ENCODE measurements at regions not wholly inside any gene's neighbourhood (a gene's known extent, or its start where the extent isn't known, plus 50 kb on each side); places are given as distances from the start of the nearest gene placed in this dataset.

DNA sequence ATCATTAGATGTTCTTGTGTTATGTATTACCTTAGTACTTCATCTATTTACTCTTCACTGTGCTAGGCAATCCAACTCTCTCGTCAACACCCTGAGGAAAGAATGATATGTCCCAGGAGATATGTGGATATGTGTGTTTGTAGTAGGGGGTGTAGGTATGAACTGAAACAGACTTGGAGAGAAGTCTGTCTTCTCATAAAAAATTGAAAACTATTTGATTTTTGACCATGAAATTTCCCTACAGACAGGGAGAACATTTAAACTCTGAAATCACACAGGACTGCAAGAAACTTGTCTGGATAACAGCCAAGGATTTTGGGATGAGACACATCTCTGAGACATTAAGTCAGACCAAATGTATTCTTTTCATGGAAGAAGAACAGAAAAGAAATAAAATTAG is 967.0 kb upstream of the FAT3 start:
- Histone ChIP-seq H3K27ac (ENCODE audit: low read length) (no peak overlapping the region), H3K9me3 (ENCODE audit: control insufficient read depth, insufficient read depth, low read length) (no peaks in the 10 kb centered on the region), H3K27me3 (ENCODE audit: control insufficient read depth, insufficient read depth, low read length) (no peaks in the 10 kb centered on the region), H3K36me3 (ENCODE audit: control insufficient read depth, insufficient read depth, low read length) (no peaks in the 10 kb centered on the region), H3K4me3 (ENCODE audit: low read length) (no peak overlapping the region), H3K4me1 (ENCODE audit: control insufficient read depth, insufficient read depth, low read length) (no peaks in the 10 kb centered on the region)
- no peak for DNase-seq
- Mint-ChIP-seq H3K27ac (no peak overlapping the region), H3K4me1 (no peaks in the 10 kb centered on the region), H3K4me3 (no peak overlapping the region), H3K9me3 (peaks cover 8 to 10% of the 10 kb centered on the region in 2 donors), H3K36me3 (no peaks in the 10 kb centered on the region), H3K27me3 (ENCODE audit: low read depth in 2 of 2) (no peaks in the 10 kb centered on the region)
- no CpG with 5 or more reads among the region's 1 CpG for WGBS (ENCODE audit: insufficient coverage)
- no peak for TF ChIP-seq CTCF (IDR thresholded peaks at IDR 0.05)
- intact Hi-C loops (cut with micrococcal nuclease), result loop anchor here (10.0 kb wide), 1 partner anchor 63 kb away; no protein-coding TSS in a partner anchor
- ATAC-seq, result no peak

- H3K27me3 Mint-ChIP-seq (ENCODE audit: low read depth in 2 of 2), result no peaks in the 10 kb centered on the region
- peak in 1 of 2 donors; percentile 4 for DNase-seq
- Histone ChIP-seq H3K36me3 (ENCODE audit: control insufficient read depth, insufficient read depth, low read length) (no peaks in the 10 kb centered on the region), H3K9me3 (ENCODE audit: control insufficient read depth, insufficient read depth, low read length) (no peaks in the 10 kb centered on the region), H3K27ac (ENCODE audit: low read length) (no peak overlapping the region), H3K4me3 (ENCODE audit: low read length) (no peak overlapping the region), H3K27me3 (ENCODE audit: control insufficient read depth, insufficient read depth, low read length) (no peaks in the 10 kb centered on the region), H3K4me1 (ENCODE audit: control insufficient read depth, insufficient read depth, low read length) (no peaks in the 10 kb centered on the region)
- ATAC-seq, result no peak
- H3K36me3 Mint-ChIP-seq, result no peaks in the 10 kb centered on the region
- no peak for TF ChIP-seq CTCF (IDR thresholded peaks at IDR 0.05)
- intact Hi-C loops (cut with micrococcal nuclease), result no loop called here
- H3K4me3 Mint-ChIP-seq, result no peak overlapping the region
- no CpG with 5 or more reads among the region's 4 CpGs for WGBS (ENCODE audit: insufficient coverage)
- H3K27ac Mint-ChIP-seq, result no peak overlapping the region
- H3K4me1 Mint-ChIP-seq, result no peaks in the 10 kb centered on the region
- peaks cover 3 to 11% of the 10 kb centered on the region in 2 donors for H3K9me3 Mint-ChIP-seq
Measured at GRCh38 chr11:91248199-91248807, 976.3 kb upstream of the FAT3 start.

DNA sequence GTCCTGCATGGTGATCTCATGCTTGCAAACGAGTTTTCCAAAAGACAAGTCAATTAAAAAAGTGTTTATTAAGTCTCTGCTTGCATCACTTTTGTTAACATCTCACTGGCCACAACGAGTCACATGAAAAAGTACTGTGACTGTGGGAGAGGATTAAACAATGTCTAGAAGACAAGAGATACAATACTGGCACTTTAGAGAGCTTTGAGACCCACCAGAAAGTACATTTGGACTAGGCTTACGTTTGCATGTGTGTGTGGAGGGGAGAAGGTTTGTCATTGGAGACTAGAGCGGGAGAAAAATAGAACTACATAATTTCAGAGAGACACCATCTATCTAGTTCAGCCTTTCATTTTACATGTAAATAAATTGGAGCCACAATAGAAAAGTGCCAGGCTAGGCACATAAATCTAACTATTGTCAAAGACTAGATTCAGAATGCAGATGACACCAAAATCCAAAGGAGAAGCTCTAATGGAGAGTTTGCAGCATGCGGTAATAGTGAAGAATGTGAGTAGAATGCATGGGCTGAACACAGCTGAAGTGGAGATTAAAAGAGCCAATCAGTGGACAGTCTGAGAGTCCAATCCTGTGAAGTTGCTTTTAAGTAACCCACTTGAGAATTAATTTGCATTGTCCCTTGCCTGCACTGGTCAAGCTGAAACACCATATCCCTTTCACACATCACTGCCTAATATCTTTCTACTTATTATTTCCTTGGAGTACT is 977.4 kb upstream of the FAT3 start:
- intact Hi-C loops (cut with micrococcal nuclease), result no loop called here

More for the DNA sequence above, 977.4 kb upstream of the FAT3 start:
- H3K36me3 Mint-ChIP-seq, result no peaks in the 10 kb centered on the region
- H3K4me3 Mint-ChIP-seq, result no peak overlapping the region
- Histone ChIP-seq H3K36me3 (ENCODE audit: control insufficient read depth, insufficient read depth, low read length) (no peaks in the 10 kb centered on the region), H3K4me3 (ENCODE audit: low read length) (no peak overlapping the region), H3K27ac (ENCODE audit: low read length) (no peak overlapping the region), H3K9me3 (ENCODE audit: control insufficient read depth, insufficient read depth, low read length) (no peaks in the 10 kb centered on the region), H3K4me1 (ENCODE audit: control insufficient read depth, insufficient read depth, low read length) (no peaks in the 10 kb centered on the region), H3K27me3 (ENCODE audit: control insufficient read depth, insufficient read depth, low read length) (no peaks in the 10 kb centered on the region)
- DNase-seq (no peak), ATAC-seq (no peak)
- H3K27ac Mint-ChIP-seq, result no peak overlapping the region
- no peaks in the 10 kb centered on the region for H3K27me3 Mint-ChIP-seq (ENCODE audit: low read depth in 2 of 2)
- WGBS (ENCODE audit: insufficient coverage), result 68% methylated on average over 3 of the region's 5 CpGs
- no peak for TF ChIP-seq CTCF (IDR thresholded peaks at IDR 0.05)
- peaks cover 0 to 6% of the 10 kb centered on the region in 2 donors for H3K9me3 Mint-ChIP-seq
- no peaks in the 10 kb centered on the region for H3K4me1 Mint-ChIP-seq

Data from natural killer cell (primary cell).